GM10266 (cell line): ENCODE measurements at regions not wholly inside any gene's neighbourhood (a gene's known extent, or its start where the extent isn't known, plus 50 kb on each side); places are given as distances from the start of the nearest gene placed in this dataset.

ENCODE experiments used
- DNase-seq: peaks from one replicate; pipeline ENCODE4 v3.0.0; 2012; ENCODE audit errors: extremely low spot score
- CTCF ChIP-seq: IDR thresholded peaks from 2 replicates; pipeline ENCODE4 v1.5.1; 2012; ENCODE audit warnings: mild to moderate bottlenecking, low read depth; ENCODE audit not compliant: control insufficient read depth, insufficient read depth; ENCODE audit errors: missing control alignments

DNA sequence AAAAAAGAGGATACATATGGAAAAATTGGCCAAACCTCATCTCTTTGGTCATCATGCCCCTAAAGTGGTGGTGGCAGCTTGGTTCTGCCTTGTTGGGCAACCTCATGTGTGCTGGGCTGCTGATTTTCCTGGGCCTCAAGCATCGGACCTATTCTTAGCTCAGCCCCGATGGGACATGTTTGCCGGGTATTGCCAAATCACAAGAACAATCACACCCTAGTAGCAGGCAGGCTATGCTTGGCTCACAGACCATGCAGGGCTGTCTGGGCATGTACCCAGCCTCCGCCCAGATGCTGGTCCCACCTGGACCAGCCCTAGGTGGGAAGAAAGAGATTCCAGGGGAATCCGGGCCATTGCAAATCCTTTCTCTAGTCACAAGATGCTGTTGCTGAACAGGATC, 189.4 kb upstream of the FGGY start:
- no peak for DNase-seq
- TF ChIP-seq CTCF, result no peak

DNA sequence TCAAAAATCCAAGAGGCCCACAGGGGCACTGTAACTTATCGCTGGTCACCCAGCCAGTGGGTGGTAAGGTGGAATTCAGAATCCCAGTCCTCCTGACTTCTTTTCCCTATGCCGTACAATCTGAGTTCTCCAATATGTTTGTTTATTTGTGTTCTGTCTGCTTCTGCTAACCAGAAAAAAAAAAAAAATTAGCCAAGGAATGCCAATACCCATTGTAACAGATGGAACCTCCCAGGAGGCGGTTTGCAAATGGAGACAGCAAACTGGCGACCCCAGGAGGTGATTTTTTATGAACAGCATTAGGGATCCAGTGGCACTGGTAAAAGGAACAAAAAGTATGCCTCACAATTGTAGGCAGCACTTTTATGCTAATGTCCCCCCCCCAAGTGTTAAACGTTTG, 189.0 kb upstream of the FGGY start:
- DNase-seq, result no peak

DNA sequence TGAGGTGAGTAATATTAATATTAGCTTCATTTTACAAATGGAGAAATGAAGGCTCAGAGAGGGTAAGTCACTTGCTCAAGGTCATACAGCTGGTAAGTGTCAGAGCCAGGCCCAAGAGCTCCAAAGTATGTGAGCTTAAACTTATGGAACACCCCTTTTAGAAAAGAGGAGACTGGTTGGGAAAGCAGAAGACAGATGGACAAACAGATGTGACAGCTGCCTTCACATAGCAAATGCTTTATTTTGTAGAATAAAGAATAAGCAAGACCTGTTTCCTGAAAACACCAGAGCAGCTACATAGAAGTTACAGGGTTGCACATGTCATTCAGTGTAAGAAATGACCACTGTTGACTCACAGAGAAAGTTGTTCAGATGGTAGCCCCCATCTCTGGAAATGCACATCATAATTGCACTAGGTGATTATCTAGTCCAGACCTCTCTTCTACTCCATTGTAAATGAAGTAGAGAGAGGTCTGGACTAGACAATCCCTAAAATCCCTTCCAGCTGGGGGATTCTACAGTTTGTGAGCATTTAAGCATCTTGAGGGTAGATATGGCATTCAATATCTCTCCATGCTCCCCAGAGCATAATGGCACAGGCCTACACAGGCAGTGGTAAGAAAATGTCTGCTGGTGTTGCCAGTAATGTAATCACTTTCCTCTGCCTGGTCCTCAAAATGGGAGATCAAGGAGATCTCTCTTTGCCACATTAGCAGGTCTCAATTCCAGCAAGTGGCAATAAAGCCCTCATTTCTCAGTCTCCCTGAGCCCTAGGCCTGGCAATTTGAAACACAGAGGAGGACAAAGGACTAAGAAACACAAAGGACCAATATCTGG, 188.2 kb upstream of the FGGY start:
- no peak for TF ChIP-seq CTCF
- no peak for DNase-seq

More for the DNA sequence above, 189.0 kb upstream of the FGGY start:
- TF ChIP-seq CTCF, result no peak

GRCh38 chr1:59110271-59110670, 186.6 kb upstream of the FGGY start:
- no peak for TF ChIP-seq CTCF
- DNase-seq, result no peak

DNA sequence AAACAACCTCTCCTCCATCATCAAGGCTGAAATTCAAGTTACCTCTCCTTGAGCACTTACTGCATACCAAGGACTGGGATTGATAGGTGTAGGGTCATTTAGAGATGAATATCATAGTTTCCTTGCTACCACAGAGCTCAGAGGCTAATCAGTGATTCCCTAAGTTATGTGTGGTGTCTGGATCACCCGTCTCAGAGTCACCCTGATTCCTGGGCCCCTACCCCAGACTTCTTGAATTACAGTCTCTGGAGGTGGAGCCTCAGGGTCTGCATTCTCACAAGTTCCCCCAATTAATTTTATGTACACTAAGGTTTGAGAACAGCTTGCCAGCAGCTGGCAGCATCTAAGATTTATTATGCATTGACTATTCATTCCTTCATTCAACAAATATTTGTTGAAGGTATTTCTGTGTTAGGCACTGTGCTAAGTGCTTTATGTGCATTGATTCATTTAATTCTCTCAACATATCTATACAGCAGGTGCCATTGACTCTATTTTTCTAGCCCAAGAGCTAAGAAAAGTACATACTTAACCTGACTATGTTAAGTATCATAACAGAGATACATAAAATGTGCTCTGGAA, 182.9 kb upstream of the FGGY start:
- no peak for DNase-seq
- no peak for TF ChIP-seq CTCF

DNA sequence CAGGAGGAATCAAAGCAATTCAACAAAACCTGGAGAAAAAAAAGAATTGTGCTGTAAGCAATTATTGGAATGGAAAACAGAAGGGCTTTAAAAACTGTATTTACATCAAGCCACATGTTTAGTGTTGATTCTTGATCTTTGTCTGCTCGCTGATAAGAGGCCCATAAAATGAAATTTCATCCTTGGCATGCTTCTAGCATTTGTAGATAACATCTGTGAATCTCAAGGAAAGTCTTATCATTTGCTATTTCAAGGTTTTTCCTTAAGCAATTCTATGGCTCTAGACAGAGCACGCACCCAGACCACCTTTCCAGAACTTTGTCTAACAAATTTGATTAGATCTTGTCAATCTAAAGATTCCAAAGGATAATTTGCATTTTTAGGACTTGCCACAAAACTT, 181.0 kb upstream of the FGGY start:
- no peak for TF ChIP-seq CTCF
- DNase-seq, result no peak

DNA sequence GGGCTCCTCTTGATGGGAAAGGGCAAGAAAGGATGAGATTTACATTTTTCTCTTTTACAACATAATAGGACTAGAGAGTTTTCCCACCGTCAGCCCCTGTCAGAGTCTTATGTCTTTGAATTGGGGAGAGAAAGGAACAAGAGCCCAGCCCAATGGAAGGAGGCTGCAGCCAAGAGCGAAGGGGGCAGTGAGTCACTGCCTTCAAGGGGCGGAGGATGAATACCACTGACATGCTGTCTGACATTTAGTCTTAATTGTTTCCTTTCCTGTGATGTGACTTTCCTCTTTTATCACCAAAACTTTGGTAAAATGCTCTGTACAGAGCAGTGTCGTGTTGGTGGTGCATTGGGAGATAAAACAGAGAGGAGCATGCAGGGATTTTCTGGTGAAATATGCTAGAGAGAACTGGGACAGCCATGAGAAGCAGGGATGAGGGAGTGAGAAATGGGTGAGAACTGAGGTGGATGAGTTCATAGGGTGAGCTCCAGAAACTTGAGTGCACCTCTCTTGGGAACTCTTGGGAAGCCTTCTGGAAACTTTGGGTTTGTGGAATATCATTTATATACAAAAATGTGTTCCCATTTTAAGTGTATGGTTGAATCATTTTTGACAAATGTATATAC, 179.9 kb upstream of the FGGY start:
- no peak for DNase-seq
- no peak for TF ChIP-seq CTCF
